ENCODE measurements at regions not wholly inside any gene's neighbourhood (a gene's known extent, or its start where the extent isn't known, plus 50 kb on each side); places are given as distances from the start of the nearest gene placed in this dataset.

DNA sequence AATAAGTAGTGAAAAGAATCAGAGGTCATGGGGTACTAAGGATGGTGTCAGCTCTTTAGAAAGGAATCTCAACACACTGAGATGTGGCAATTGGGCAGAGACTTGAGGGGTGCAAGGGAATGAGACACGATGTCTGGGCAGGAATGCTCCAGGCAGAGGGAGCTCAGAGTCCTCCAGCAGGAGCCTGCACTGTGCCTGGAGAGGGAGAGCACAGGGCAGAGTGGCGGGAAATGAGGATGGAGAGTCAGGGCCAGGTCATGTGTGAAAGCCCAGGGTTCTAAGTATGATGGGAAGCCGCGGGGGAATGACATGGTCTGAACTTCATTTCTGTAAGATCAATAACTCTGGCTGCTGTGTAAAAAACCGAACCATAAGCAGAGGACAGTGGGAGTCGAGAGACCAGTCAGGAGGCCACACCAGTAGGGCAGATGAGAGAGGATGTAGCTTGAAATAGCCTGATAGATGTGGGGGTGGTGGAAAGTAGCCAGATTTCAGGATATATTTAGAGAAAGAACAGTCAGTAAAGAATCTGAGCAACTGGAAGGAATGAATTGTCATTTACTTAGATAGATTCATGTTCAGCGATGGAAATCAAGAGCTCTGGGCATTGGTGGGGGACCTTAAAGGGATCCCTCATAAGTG is 133.4 kb upstream of the DTNBP1 start:
- H3K27me3 ChIP-seq, result no peaks in the 10 kb centered on the region
- H3K36me3 ChIP-seq, result no peaks in the 10 kb centered on the region
- intact Hi-C loops (cut with DNase I), result no loop called here
- no peak for TF ChIP-seq POLR2A (IDR thresholded peaks at IDR 0.05)
- TF ChIP-seq, protein P1, sequence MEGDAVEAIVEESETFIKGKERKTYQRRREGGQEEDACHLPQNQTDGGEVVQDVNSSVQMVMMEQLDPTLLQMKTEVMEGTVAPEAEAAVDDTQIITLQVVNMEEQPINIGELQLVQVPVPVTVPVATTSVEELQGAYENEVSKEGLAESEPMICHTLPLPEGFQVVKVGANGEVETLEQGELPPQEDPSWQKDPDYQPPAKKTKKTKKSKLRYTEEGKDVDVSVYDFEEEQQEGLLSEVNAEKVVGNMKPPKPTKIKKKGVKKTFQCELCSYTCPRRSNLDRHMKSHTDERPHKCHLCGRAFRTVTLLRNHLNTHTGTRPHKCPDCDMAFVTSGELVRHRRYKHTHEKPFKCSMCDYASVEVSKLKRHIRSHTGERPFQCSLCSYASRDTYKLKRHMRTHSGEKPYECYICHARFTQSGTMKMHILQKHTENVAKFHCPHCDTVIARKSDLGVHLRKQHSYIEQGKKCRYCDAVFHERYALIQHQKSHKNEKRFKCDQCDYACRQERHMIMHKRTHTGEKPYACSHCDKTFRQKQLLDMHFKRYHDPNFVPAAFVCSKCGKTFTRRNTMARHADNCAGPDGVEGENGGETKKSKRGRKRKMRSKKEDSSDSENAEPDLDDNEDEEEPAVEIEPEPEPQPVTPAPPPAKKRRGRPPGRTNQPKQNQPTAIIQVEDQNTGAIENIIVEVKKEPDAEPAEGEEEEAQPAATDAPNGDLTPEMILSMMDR (IDR thresholded peaks at IDR 0.05), result no peak
- no peak overlapping the region for H3K4me3 ChIP-seq
- no peak overlapping the region for H3K27ac ChIP-seq
- peaks cover 0 to 4% (median 0%) of the 10 kb centered on the region in 4 donors for H3K9me3 ChIP-seq
- DNase-seq, result no peak
- no peaks in the 10 kb centered on the region for H3K4me1 ChIP-seq
- no peak for ATAC-seq
- 73% methylated on average over 7 of the region's 7 CpGs for WGBS (ENCODE audit: insufficient coverage, low coverage, low lambda C conversion rate, missing lambda C conversion rate)

DNA sequence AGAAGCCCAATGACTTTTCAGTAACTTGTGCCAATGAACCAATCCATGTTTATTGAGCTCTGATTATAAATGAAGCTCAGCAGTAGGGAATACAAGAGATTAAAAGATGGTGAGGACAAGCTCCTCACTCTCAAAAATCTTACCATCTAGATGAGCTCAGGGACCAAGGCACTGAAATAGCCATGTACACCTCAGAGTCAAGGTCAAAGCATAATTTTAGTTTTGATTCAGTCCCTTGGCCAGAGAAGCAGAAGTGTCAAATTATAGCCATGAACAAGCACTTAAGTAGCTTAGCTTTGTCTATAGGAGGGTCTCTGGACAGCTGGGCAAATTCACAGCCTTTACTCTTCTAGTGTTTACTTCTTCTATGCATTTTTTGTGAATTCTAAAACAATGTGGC is 131.0 kb upstream of the DTNBP1 start:
- Histone ChIP-seq H3K9me3 (peaks cover 0 to 4% (median 0%) of the 10 kb centered on the region in 4 donors), H3K36me3 (no peaks in the 10 kb centered on the region), H3K4me1 (no peaks in the 10 kb centered on the region), H3K27ac (no peak overlapping the region), H3K27me3 (no peaks in the 10 kb centered on the region), H3K4me3 (no peak overlapping the region)
- no peak for ATAC-seq
- intact Hi-C loops (cut with DNase I), result no loop called here
- no peak for TF ChIP-seq POLR2A (IDR thresholded peaks at IDR 0.05)
- TF ChIP-seq, protein P1 (IDR thresholded peaks at IDR 0.05), result no peak
- no peak for DNase-seq

DNA sequence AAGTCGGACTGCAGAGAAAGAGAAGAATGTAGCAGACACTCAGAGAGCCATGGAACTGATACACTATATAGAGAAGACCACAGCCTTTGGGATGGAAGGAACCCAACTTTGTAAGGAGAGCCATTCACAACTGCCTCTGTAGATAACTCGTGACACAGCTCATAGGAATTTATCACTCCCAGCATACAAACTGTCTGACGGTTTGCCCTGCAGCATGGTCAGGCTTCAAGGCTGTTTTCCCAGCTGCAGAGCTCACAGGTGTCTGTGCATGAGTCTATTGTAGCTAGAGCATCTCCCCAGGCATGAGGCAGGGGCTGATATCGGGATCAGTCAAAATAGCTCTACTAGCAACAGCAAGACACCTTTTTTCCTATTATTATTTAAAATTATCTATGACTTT is 130.5 kb upstream of the DTNBP1 start:
- Histone ChIP-seq H3K27ac (no peak overlapping the region), H3K4me3 (no peak overlapping the region), H3K9me3 (peaks cover 0 to 4% (median 0%) of the 10 kb centered on the region in 4 donors), H3K4me1 (no peaks in the 10 kb centered on the region), H3K27me3 (no peaks in the 10 kb centered on the region), H3K36me3 (no peaks in the 10 kb centered on the region)
- intact Hi-C loops (cut with DNase I), result no loop called here
- TF ChIP-seq, protein P1 (IDR thresholded peaks at IDR 0.05), result no peak
- no peak for TF ChIP-seq POLR2A (IDR thresholded peaks at IDR 0.05)
- no peak for DNase-seq
- 58% methylated on average over 4 of the region's 4 CpGs for WGBS (ENCODE audit: insufficient coverage, low coverage, low lambda C conversion rate, missing lambda C conversion rate)
- no peak for ATAC-seq

DNA sequence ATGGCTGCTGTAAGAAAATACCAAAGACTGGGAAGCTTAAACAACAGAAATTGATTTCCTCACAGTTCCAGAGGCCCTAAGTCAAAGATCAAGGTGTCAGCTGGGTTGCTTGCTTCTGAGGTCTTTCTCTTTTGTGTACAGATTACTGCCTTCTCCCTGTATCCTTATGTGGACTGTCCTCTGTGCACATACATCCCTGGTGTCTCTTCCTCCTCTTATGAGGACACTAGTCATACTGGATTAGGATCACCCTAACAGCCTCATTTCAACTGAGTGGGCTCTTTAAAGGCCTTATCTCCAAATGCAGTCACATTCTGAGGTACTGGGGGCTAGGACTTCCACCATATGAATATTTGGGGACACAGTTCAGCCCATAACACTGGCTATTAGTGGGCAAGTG is 130.0 kb upstream of the DTNBP1 start:
- Histone ChIP-seq H3K4me1 (no peaks in the 10 kb centered on the region), H3K27ac (no peak overlapping the region), H3K27me3 (no peaks in the 10 kb centered on the region), H3K36me3 (no peaks in the 10 kb centered on the region), H3K4me3 (no peak overlapping the region), H3K9me3 (peaks cover 0 to under 1% (median 0%) of the 10 kb centered on the region in 4 donors)
- no peak for TF ChIP-seq POLR2A (IDR thresholded peaks at IDR 0.05)
- TF ChIP-seq, protein P1 (IDR thresholded peaks at IDR 0.05), result no peak
- ATAC-seq (no peak), DNase-seq (no peak)
- intact Hi-C loops (cut with DNase I), result no loop called here

Data from right lobe of liver (tissue), 6 donors.